HCT116 (cell line): ENCODE measurements at regions not wholly inside any gene's neighbourhood (a gene's known extent, or its start where the extent isn't known, plus 50 kb on each side); places are given as distances from the start of the nearest gene placed in this dataset.

Experiments used
- ATAC-seq: fragments of 200-7000 bp; cut with Tn5 transposase; 2 replicates; pipeline ENCODE4 v1.9.1; 2020; ENCODE audit warnings: mild to moderate bottlenecking, moderate library complexity
- BruUV-seq: library from RNA; stranded (reverse); fragments of 400-500 nt; replicated peaks from 2 replicates; lab custom pipeline; 2021; lab: Mats Ljungman, UMichigan
- CTCF ChIA-PET: fragments of 300-600 bp; sonication (Branson Sonifier 250); formaldehyde crosslinking; loops from one replicate; lab custom pipeline; 2021; ENCODE audit warnings: antibody characterized with exemption; lab: Charles Lee
- POLR2A ChIA-PET: fragments of 300-600, 350-600 bp; sonication (Branson Sonifier 250); formaldehyde crosslinking; loops from one replicate; lab custom pipeline; 2021; ENCODE audit warnings: antibody characterized with exemption; lab: Charles Lee
- RAD21 ChIA-PET, 2 experiments: fragments of 300-600 bp; sonication (Branson Sonifier 250); formaldehyde crosslinking; loops; one replicate each; lab custom pipeline; 2023; ENCODE audit warnings: low total read pairs in 2 of 2; ENCODE audit not compliant: uncharacterized antibody in 2 of 2, unreplicated experiment in 2 of 2, low non-redundant PET in 1 of 2; lab: Charles Lee
- DNase-seq: peaks from one replicate; pipeline ENCODE4 v3.0.0-alpha.2; 2010; ENCODE audit warnings: low read depth, low spot score
- H2AFZ ChIP-seq: fragments of 200-600 bp; shearing (Covaris generic), sonication (generic); 2 replicates; pipeline ENCODE4 v1.6.1; 2017; ENCODE audit warnings: low read depth, mixed run types, mixed read lengths, antibody characterized with exemption, low read length; ENCODE audit not compliant: poor library complexity, severe bottlenecking
- H3K27ac ChIP-seq: 2 replicates; pipeline ENCODE4 v1.5.1; 2012; ENCODE audit warnings: low read depth, low read length
- H3K27me3 ChIP-seq: fragments of 200-600 bp; sonication (generic); 2 replicates; pipeline ENCODE4 v1.6.1; 2016; ENCODE audit warnings: mixed run types, low read length, mixed read lengths; ENCODE audit not compliant: insufficient read depth
- H3K36me3 ChIP-seq, 2 experiments: fragments of 200-500 bp in 1 of 2; fragments of 200-600 bp in 1 of 2; sonication (Bioruptor generic) in 1 of 2; sonication (generic) in 1 of 2; 2 replicates each; pipeline versions ENCODE4 v1.5.1 to v1.6.1; 2014 to 2016; ENCODE audit warnings: low read length in 2 of 2, inconsistent platforms in 1 of 2, mixed read lengths in 1 of 2, mixed run types in 1 of 2; ENCODE audit not compliant: insufficient read depth in 2 of 2, control insufficient read depth in 1 of 2
- H3K4me1 ChIP-seq, 2 experiments: fragments of 200-600 bp in 1 of 2; sonication (generic) in 1 of 2; 2 replicates each; pipeline versions ENCODE4 v1.5.1 to v1.6.1; 2012 to 2017; ENCODE audit warnings: low read length in 2 of 2, inconsistent platforms in 1 of 2, mild to moderate bottlenecking in 1 of 2, mixed read lengths in 1 of 2, mixed run types in 1 of 2, moderate library complexity in 1 of 2; ENCODE audit not compliant: insufficient read depth in 2 of 2, control insufficient read depth in 1 of 2
- H3K4me2 ChIP-seq: fragments of 200-600 bp; sonication (generic); 2 replicates; pipeline ENCODE4 v1.6.1; 2017; ENCODE audit warnings: mixed run types, low read length, mixed read lengths
- H3K4me3 ChIP-seq, 2 experiments: fragments of 200-600 bp in 1 of 2; sonication (generic) in 1 of 2; replicated peaks in 1 of 2; 2 replicates each; pipeline ENCODE4 v1.5.1; 2011 to 2016; ENCODE audit warnings: low read length in 2 of 2, control low read depth in 1 of 2, low read depth in 1 of 2, mild to moderate bottlenecking in 1 of 2, mixed read lengths in 1 of 2, mixed run types in 1 of 2
- H3K79me2 ChIP-seq: fragments of 200-600 bp; sonication (generic); 2 replicates; pipeline ENCODE4 v1.6.1; 2017; ENCODE audit warnings: mild to moderate bottlenecking, mixed run types, low read length, moderate library complexity, mixed read lengths; ENCODE audit not compliant: insufficient read depth
- H3K9ac ChIP-seq: fragments of 200-600 bp; sonication (generic); 2 replicates; pipeline ENCODE4 v1.6.1; 2016; ENCODE audit warnings: low read length, mixed read lengths
- H3K9me2 ChIP-seq: fragments of 200-600 bp; sonication (generic), shearing (Covaris generic); 2 replicates; pipeline ENCODE4 v1.6.1; 2017; ENCODE audit warnings: mixed run types, mild to moderate bottlenecking, moderate library complexity; ENCODE audit not compliant: insufficient read depth
- H3K9me3 ChIP-seq, 2 experiments: fragments of 200-500 bp in 1 of 2; fragments of 200-600 bp in 1 of 2; sonication (Bioruptor generic) in 1 of 2; sonication (generic) in 1 of 2; 2 replicates each; pipeline ENCODE4 v1.6.1; 2014 to 2017; ENCODE audit warnings: low read length in 2 of 2, mixed read lengths in 2 of 2, inconsistent platforms in 1 of 2, low read depth in 1 of 2, mild to moderate bottlenecking in 1 of 2, mixed run types in 1 of 2, moderate library complexity in 1 of 2; ENCODE audit not compliant: control insufficient read depth in 1 of 2, insufficient read depth in 1 of 2
- H4K20me1 ChIP-seq: fragments of 200-600 bp; sonication (generic), shearing (Covaris generic); 2 replicates; pipeline ENCODE4 v1.6.1; 2017; ENCODE audit warnings: mixed run types, mild to moderate bottlenecking, moderate library complexity; ENCODE audit not compliant: insufficient read depth
- CBX3 ChIP-seq: IDR thresholded peaks from 2 replicates; pipeline ENCODE4 v1.6.1; 2012; ENCODE audit warnings: low read depth
- CEBPB ChIP-seq: IDR thresholded peaks from 2 replicates; pipeline ENCODE4 v1.6.1; 2012; ENCODE audit warnings: low read depth
- EGR1 ChIP-seq: IDR thresholded peaks from 2 replicates; pipeline ENCODE4 v1.6.1; 2012; ENCODE audit warnings: low read depth
- ELF1 ChIP-seq: IDR thresholded peaks from 2 replicates; pipeline ENCODE4 v1.6.1; 2012; ENCODE audit warnings: low read depth, borderline replicate concordance
- EZH2 ChIP-seq: fragments of 200-600 bp; sonication (generic); IDR thresholded peaks from 2 replicates; pipeline ENCODE4 v1.6.1; 2017; ENCODE audit warnings: antibody characterized with exemption, mixed run types
- EZH2phosphoT487 ChIP-seq: fragments of 200-600 bp; IDR thresholded peaks from 2 replicates; pipeline ENCODE4 v1.6.1; 2018; ENCODE audit warnings: antibody characterized with exemption, borderline replicate concordance
- FOSL1 ChIP-seq: IDR thresholded peaks from 2 replicates; pipeline ENCODE4 v1.6.1; 2012; ENCODE audit warnings: low read depth
- JUND ChIP-seq: IDR thresholded peaks from 2 replicates; pipeline ENCODE4 v1.6.1; 2012
- POLR2AphosphoS5 ChIP-seq: IDR thresholded peaks from 2 replicates; pipeline ENCODE4 v1.6.1; 2011; ENCODE audit warnings: mild to moderate bottlenecking, low read depth, low read length, moderate library complexity
- RAD21 ChIP-seq: IDR thresholded peaks from 2 replicates; pipeline ENCODE4 v1.6.1; 2012; ENCODE audit warnings: low read depth, mild to moderate bottlenecking
- YY1 ChIP-seq: IDR thresholded peaks from 2 replicates; pipeline ENCODE4 v1.6.1; 2011; ENCODE audit warnings: low read length, low read depth, moderate library complexity, mild to moderate bottlenecking; ENCODE audit not compliant: insufficient replicate concordance; ENCODE audit errors: extremely low read depth
- ZFX ChIP-seq: fragments of 450-650 bp; IDR thresholded peaks from 2 replicates; pipeline ENCODE4 v1.6.1; 2017
- intact Hi-C: fragments of 100-400 bp; cut with micrococcal nuclease; formaldehyde crosslinking; loops from 2 replicates; pipeline ENCODE4 v1.10.0; 2022
- TF ChIP-seq, protein P1 (sequence below): IDR thresholded peaks from 2 replicates; pipeline ENCODE4 v1.6.1; 2012; ENCODE audit warnings: low read depth
- TF ChIP-seq, protein P2 (sequence below), 3 experiments: fragments of 200-600 bp in 1 of 3; sonication (generic) in 1 of 3; IDR thresholded peaks in 2 of 3; conservative IDR thresholded peaks in 1 of 3; 2 replicates each; pipeline ENCODE4 v1.5.1; 2012 to 2017; ENCODE audit warnings: low read depth in 2 of 3, low read length in 2 of 3, antibody characterized with exemption in 1 of 3, borderline replicate concordance in 1 of 3, control low read depth in 1 of 3, mild to moderate bottlenecking in 1 of 3, mixed read lengths in 1 of 3, mixed run types in 1 of 3, moderate library complexity in 1 of 3; ENCODE audit not compliant: insufficient read depth in 1 of 3
- TF ChIP-seq, protein P3 (sequence below): IDR thresholded peaks from 2 replicates; pipeline ENCODE4 v1.6.1; 2011; ENCODE audit warnings: mild to moderate bottlenecking, low read length, moderate library complexity; ENCODE audit not compliant: insufficient replicate concordance; ENCODE audit errors: extremely low read depth
- TF ChIP-seq, protein P4 (sequence below): IDR thresholded peaks from 2 replicates; pipeline ENCODE4 v1.6.1; 2012
- TF ChIP-seq, protein P5 (sequence below): IDR thresholded peaks from 2 replicates; pipeline ENCODE4 v1.6.1; 2012

DNA sequence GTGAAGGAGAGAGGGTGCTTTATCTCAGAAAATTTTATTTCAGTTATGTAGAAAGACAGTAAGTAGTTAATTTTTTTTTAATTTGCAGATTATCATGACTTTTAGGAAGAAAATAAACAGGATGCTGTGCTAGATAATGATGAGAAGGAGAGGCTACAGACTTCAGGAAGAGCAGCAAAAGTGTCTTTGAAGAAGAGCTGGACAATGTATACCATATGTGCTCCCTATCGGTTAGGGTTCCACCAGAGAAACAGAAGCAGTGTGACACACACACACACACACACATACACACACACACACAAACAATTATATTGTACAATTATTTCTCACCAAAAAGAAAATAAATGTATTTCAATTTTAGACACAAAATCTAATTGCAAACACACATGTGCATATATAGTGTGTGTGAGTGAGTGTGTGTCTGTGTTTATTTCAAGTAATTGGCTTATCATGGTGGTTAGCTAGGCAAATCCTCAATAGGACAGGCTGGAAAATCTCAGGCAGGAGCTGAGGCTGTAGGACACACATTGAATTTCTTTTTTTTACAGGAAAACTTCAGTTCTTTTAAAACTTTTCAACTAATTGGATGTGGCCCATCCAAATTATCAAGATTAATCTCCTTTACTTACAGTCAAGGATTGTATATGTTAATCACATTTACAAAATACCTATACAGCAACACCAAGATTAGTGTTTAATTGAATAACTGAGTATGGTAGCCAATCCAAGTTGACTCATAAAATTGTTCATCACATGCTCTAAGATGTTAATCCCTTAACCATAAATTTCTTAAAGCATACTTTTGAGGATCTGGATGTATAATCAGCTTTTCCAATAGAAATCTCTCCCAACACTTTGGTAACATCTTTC lies 235.8 kb upstream of the DCN start:
- ChIA-PET POLR2A (no interaction called here), CTCF (no interaction called here), RAD21 (no interaction called here)
- intact Hi-C loops, result no loop called here
- Histone ChIP-seq H3K79me2 (no peaks in the 10 kb centered on the region), H3K27ac (no peak overlapping the region), H3K4me3 (no peak overlapping the region), H3K9me3 (no peaks in the 10 kb centered on the region), H2AFZ (no peak overlapping the region), H3K4me1 (peaks cover 2 to 6% of the 10 kb centered on the region in 2 experiments; a peak in 2 of 4 replicates), H3K27me3 (no peaks in the 10 kb centered on the region), H3K9me2 (no peaks in the 10 kb centered on the region), H3K36me3 (no peaks in the 10 kb centered on the region), H3K4me2 (no peak overlapping the region), H3K9ac (no peak overlapping the region), H4K20me1 (no peaks in the 10 kb centered on the region)
- DNase-seq (no peak), ATAC-seq (no peak)
- TF ChIP-seq FOSL1 (no peak), EGR1 (no peak), CBX3 (no peak), RAD21 (no peak), JUND (no peak), ZFX (no peak), CEBPB (no peak), POLR2AphosphoS5 (no peak), EZH2phosphoT487 (no peak), YY1 (no peak), ELF1 (no peak), EZH2 (no peak)
- TF ChIP-seq, protein P1, sequence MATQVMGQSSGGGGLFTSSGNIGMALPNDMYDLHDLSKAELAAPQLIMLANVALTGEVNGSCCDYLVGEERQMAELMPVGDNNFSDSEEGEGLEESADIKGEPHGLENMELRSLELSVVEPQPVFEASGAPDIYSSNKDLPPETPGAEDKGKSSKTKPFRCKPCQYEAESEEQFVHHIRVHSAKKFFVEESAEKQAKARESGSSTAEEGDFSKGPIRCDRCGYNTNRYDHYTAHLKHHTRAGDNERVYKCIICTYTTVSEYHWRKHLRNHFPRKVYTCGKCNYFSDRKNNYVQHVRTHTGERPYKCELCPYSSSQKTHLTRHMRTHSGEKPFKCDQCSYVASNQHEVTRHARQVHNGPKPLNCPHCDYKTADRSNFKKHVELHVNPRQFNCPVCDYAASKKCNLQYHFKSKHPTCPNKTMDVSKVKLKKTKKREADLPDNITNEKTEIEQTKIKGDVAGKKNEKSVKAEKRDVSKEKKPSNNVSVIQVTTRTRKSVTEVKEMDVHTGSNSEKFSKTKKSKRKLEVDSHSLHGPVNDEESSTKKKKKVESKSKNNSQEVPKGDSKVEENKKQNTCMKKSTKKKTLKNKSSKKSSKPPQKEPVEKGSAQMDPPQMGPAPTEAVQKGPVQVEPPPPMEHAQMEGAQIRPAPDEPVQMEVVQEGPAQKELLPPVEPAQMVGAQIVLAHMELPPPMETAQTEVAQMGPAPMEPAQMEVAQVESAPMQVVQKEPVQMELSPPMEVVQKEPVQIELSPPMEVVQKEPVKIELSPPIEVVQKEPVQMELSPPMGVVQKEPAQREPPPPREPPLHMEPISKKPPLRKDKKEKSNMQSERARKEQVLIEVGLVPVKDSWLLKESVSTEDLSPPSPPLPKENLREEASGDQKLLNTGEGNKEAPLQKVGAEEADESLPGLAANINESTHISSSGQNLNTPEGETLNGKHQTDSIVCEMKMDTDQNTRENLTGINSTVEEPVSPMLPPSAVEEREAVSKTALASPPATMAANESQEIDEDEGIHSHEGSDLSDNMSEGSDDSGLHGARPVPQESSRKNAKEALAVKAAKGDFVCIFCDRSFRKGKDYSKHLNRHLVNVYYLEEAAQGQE, result no peak
- TF ChIP-seq, protein P2, sequence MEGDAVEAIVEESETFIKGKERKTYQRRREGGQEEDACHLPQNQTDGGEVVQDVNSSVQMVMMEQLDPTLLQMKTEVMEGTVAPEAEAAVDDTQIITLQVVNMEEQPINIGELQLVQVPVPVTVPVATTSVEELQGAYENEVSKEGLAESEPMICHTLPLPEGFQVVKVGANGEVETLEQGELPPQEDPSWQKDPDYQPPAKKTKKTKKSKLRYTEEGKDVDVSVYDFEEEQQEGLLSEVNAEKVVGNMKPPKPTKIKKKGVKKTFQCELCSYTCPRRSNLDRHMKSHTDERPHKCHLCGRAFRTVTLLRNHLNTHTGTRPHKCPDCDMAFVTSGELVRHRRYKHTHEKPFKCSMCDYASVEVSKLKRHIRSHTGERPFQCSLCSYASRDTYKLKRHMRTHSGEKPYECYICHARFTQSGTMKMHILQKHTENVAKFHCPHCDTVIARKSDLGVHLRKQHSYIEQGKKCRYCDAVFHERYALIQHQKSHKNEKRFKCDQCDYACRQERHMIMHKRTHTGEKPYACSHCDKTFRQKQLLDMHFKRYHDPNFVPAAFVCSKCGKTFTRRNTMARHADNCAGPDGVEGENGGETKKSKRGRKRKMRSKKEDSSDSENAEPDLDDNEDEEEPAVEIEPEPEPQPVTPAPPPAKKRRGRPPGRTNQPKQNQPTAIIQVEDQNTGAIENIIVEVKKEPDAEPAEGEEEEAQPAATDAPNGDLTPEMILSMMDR (IDR thresholded peaks at IDR 0.05 in 2 of 3, conservative IDR thresholded peaks at IDR 0.05 in 1 of 3; ENCODE audit: borderline replicate concordance in 1 of 3, insufficient read depth in 1 of 3, low read depth in 2 of 3, low read length in 2 of 3), result no peak
- TF ChIP-seq, protein P3, sequence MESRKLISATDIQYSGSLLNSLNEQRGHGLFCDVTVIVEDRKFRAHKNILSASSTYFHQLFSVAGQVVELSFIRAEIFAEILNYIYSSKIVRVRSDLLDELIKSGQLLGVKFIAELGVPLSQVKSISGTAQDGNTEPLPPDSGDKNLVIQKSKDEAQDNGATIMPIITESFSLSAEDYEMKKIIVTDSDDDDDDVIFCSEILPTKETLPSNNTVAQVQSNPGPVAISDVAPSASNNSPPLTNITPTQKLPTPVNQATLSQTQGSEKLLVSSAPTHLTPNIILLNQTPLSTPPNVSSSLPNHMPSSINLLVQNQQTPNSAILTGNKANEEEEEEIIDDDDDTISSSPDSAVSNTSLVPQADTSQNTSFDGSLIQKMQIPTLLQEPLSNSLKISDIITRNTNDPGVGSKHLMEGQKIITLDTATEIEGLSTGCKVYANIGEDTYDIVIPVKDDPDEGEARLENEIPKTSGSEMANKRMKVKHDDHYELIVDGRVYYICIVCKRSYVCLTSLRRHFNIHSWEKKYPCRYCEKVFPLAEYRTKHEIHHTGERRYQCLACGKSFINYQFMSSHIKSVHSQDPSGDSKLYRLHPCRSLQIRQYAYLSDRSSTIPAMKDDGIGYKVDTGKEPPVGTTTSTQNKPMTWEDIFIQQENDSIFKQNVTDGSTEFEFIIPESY, result no peak
- TF ChIP-seq, protein P4, sequence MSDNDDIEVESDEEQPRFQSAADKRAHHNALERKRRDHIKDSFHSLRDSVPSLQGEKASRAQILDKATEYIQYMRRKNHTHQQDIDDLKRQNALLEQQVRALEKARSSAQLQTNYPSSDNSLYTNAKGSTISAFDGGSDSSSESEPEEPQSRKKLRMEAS, result no peak
- TF ChIP-seq, protein P5, sequence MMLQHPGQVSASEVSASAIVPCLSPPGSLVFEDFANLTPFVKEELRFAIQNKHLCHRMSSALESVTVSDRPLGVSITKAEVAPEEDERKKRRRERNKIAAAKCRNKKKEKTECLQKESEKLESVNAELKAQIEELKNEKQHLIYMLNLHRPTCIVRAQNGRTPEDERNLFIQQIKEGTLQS, result no peak
- BruUV-seq, result no TSS peak
